GM23338 (cell line): ENCODE measurements at regions not wholly inside any gene's neighbourhood (a gene's known extent, or its start where the extent isn't known, plus 50 kb on each side); places are given as distances from the start of the nearest gene placed in this dataset.

Experiments used
- CREB1 ChIP-seq: fragments of 250-450 bp; sonication (Bioruptor Pico); IDR thresholded peaks from 2 replicates; pipeline ENCODE4 v1.5.0; 2020; ENCODE audit warnings: low read depth, mild to moderate bottlenecking, moderate library complexity
- EZH2 ChIP-seq: fragments of 200-600 bp; sonication (generic); IDR thresholded peaks from one replicate; pipeline ENCODE4 v1.8.0; 2017; ENCODE audit warnings: antibody characterized with exemption, mild to moderate bottlenecking, low read depth; ENCODE audit not compliant: unreplicated experiment
- EZH2phosphoT487 ChIP-seq: fragments of 200-600 bp; sonication (generic); IDR thresholded peaks from one replicate; pipeline ENCODE4 v1.8.1; 2018; ENCODE audit warnings: antibody characterized with exemption; ENCODE audit not compliant: unreplicated experiment
- POLR2AphosphoS5 ChIP-seq: IDR thresholded peaks from 2 replicates; pipeline ENCODE4 v1.6.1; 2016; ENCODE audit warnings: antibody characterized with exemption, low read depth
- ZNF114 ChIP-seq: fragments of 250-450 bp; sonication (Bioruptor Pico); IDR thresholded peaks from 2 replicates; pipeline ENCODE4 v1.5.0; 2020; ENCODE audit warnings: mild to moderate bottlenecking, moderate library complexity
- ZNF331 ChIP-seq: fragments of 250-450 bp; sonication (Bioruptor Pico); IDR thresholded peaks from 2 replicates; pipeline ENCODE4 v1.5.0; 2020; ENCODE audit warnings: low read depth, mild to moderate bottlenecking, moderate library complexity
- TF ChIP-seq, protein P1 (sequence below), 2 experiments: fragments of 200-600 bp in 1 of 2; sonication (generic) in 1 of 2; conservative IDR thresholded peaks; 2 replicates each; pipeline versions ENCODE4 v1.5.1 to v1.6.1; 2016 to 2017; ENCODE audit warnings: antibody characterized with exemption in 2 of 2, low read depth in 2 of 2, mild to moderate bottlenecking in 2 of 2, moderate library complexity in 1 of 2
- TF ChIP-seq, protein P2 (sequence below): IDR thresholded peaks from one replicate; pipeline ENCODE4 v1.6.1; 2018; ENCODE audit warnings: antibody characterized with exemption; ENCODE audit not compliant: unreplicated experiment

DNA sequence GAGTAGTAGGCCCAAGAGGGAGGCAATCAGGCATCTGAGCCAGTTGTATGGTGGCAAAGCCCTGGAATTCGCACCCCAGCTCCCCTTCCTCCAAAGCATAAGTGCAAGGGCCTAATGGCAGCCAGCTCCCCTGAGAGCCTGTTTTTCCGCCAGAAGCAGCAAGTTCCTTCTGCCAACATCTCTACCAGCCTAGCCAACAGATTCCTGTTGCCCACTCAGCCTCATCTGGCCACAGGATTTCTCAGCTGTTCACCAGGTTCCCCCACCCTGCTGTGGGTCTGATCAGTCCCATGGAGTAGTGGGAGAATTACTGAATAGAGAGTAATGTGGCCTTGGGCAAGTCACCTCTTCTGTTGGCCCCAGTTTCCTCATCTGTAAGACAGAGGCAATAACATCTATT, 186.2 kb upstream of the PDE1C start:
- TF ChIP-seq EZH2 (no peak), POLR2AphosphoS5 (no peak), EZH2phosphoT487 (no peak), ZNF331 (no peak), ZNF114 (no peak), CREB1 (no peak)
- TF ChIP-seq, protein P1, sequence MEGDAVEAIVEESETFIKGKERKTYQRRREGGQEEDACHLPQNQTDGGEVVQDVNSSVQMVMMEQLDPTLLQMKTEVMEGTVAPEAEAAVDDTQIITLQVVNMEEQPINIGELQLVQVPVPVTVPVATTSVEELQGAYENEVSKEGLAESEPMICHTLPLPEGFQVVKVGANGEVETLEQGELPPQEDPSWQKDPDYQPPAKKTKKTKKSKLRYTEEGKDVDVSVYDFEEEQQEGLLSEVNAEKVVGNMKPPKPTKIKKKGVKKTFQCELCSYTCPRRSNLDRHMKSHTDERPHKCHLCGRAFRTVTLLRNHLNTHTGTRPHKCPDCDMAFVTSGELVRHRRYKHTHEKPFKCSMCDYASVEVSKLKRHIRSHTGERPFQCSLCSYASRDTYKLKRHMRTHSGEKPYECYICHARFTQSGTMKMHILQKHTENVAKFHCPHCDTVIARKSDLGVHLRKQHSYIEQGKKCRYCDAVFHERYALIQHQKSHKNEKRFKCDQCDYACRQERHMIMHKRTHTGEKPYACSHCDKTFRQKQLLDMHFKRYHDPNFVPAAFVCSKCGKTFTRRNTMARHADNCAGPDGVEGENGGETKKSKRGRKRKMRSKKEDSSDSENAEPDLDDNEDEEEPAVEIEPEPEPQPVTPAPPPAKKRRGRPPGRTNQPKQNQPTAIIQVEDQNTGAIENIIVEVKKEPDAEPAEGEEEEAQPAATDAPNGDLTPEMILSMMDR (conservative IDR thresholded peaks at IDR 0.05; ENCODE audit: low read depth in 2 of 2) = no peak
- TF ChIP-seq, protein P2, sequence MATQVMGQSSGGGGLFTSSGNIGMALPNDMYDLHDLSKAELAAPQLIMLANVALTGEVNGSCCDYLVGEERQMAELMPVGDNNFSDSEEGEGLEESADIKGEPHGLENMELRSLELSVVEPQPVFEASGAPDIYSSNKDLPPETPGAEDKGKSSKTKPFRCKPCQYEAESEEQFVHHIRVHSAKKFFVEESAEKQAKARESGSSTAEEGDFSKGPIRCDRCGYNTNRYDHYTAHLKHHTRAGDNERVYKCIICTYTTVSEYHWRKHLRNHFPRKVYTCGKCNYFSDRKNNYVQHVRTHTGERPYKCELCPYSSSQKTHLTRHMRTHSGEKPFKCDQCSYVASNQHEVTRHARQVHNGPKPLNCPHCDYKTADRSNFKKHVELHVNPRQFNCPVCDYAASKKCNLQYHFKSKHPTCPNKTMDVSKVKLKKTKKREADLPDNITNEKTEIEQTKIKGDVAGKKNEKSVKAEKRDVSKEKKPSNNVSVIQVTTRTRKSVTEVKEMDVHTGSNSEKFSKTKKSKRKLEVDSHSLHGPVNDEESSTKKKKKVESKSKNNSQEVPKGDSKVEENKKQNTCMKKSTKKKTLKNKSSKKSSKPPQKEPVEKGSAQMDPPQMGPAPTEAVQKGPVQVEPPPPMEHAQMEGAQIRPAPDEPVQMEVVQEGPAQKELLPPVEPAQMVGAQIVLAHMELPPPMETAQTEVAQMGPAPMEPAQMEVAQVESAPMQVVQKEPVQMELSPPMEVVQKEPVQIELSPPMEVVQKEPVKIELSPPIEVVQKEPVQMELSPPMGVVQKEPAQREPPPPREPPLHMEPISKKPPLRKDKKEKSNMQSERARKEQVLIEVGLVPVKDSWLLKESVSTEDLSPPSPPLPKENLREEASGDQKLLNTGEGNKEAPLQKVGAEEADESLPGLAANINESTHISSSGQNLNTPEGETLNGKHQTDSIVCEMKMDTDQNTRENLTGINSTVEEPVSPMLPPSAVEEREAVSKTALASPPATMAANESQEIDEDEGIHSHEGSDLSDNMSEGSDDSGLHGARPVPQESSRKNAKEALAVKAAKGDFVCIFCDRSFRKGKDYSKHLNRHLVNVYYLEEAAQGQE = no peak
